GM19328 (cell line): ENCODE measurements at regions not wholly inside any gene's neighbourhood (a gene's known extent, or its start where the extent isn't known, plus 50 kb on each side); places are given as distances from the start of the nearest gene placed in this dataset.

ENCODE experiments used
- ATAC-seq: cut with Tn5 transposase; IDR thresholded peaks from one replicate; pipeline ENCODE4 v1.9.1; 2021; ENCODE audit warnings: mild to moderate bottlenecking, moderate library complexity; ENCODE audit not compliant: unreplicated experiment

GRCh38 chr16:79498928-79499327 is 101.6 kb downstream of the MAF start:
- ATAC-seq, result no peak

GRCh38 chr16:79497606-79498350 is 102.8 kb downstream of the MAF start:
- ATAC-seq, result no peak

GRCh38 chr16:79493911-79494310 is 106.6 kb downstream of the MAF start:
- ATAC-seq, result no peak

- no peak for ATAC-seq
Observed at GRCh38 chr16:79492036-79492435, 108.5 kb downstream of the MAF start.

GRCh38 chr16:79485020-79485419 is 115.5 kb downstream of the MAF start:
- ATAC-seq, result no peak

GRCh38 chr16:79484237-79484636 is 116.3 kb downstream of the MAF start:
- no peak for ATAC-seq

GRCh38 chr16:79483336-79483735 is 117.2 kb downstream of the MAF start:
- no peak for ATAC-seq

GRCh38 chr16:79482011-79482410 is 118.5 kb downstream of the MAF start:
- no peak for ATAC-seq

GRCh38 chr16:79480929-79481328 is 119.6 kb downstream of the MAF start:
- ATAC-seq, result no peak

GRCh38 chr16:79480056-79480455 is 120.5 kb downstream of the MAF start:
- ATAC-seq, result no peak

GRCh38 chr16:79476580-79476979 is 124.0 kb downstream of the MAF start:
- no peak for ATAC-seq

GRCh38 chr16:79475841-79476240 is 124.7 kb downstream of the MAF start:
- no peak for ATAC-seq

- ATAC-seq, result no peak
Observed at GRCh38 chr16:79473456-79473855, 127.1 kb downstream of the MAF start.

GRCh38 chr16:79472426-79472825 is 128.1 kb downstream of the MAF start:
- no peak for ATAC-seq

GRCh38 chr16:79469999-79470398 is 130.5 kb downstream of the MAF start:
- no peak for ATAC-seq

GRCh38 chr16:79468631-79469030 is 131.9 kb downstream of the MAF start:
- ATAC-seq, result no peak

- ATAC-seq, result no peak
Observed at GRCh38 chr16:79468121-79468552, 132.4 kb downstream of the MAF start.

GRCh38 chr16:79466111-79466510 is 134.4 kb downstream of the MAF start:
- no peak for ATAC-seq

GRCh38 chr16:79463841-79464240 is 136.7 kb downstream of the MAF start:
- no peak for ATAC-seq

GRCh38 chr16:79456036-79456435 is 144.5 kb downstream of the MAF start:
- ATAC-seq, result no peak

GRCh38 chr16:79452671-79453070 is 147.9 kb downstream of the MAF start:
- no peak for ATAC-seq

GRCh38 chr16:79451196-79451816 is 149.2 kb downstream of the MAF start:
- ATAC-seq, result no peak

GRCh38 chr16:79449900-79450299 is 150.6 kb downstream of the MAF start:
- ATAC-seq, result no peak
